ENCODE measurements at regions not wholly inside any gene's neighbourhood (a gene's known extent, or its start where the extent isn't known, plus 50 kb on each side); places are given as distances from the start of the nearest gene placed in this dataset.

GRCh38 chr3:103624271-103624670 is 1189.5 kb downstream of the ZPLD1 start:
- no peak for DNase-seq (ENCODE audit: low spot score)

GRCh38 chr3:103629391-103629790 is 1194.6 kb downstream of the ZPLD1 start:
- peak; percentile 4 for DNase-seq (ENCODE audit: low spot score)

GRCh38 chr3:103644450-103644849 is 1209.6 kb downstream of the ZPLD1 start:
- DNase-seq (ENCODE audit: low spot score): no peak

GRCh38 chr3:103653996-103654395 is 1219.2 kb downstream of the ZPLD1 start:
- no peak for DNase-seq (ENCODE audit: low spot score)

GRCh38 chr3:103657756-103658155 is 1222.9 kb downstream of the ZPLD1 start:
- no peak for DNase-seq (ENCODE audit: low spot score)

- DNase-seq (ENCODE audit: low spot score): no peak
Observed at GRCh38 chr3:103660810-103661209, 1226.0 kb downstream of the ZPLD1 start.

GRCh38 chr3:103662591-103662990 is 1227.8 kb downstream of the ZPLD1 start:
- DNase-seq (ENCODE audit: low spot score): no peak

GRCh38 chr3:103672346-103672745 is 1237.5 kb downstream of the ZPLD1 start:
- no peak for DNase-seq (ENCODE audit: low spot score)

GRCh38 chr3:103684904-103685303 is 1250.1 kb downstream of the ZPLD1 start:
- DNase-seq (ENCODE audit: low spot score): no peak

- DNase-seq (ENCODE audit: low spot score): no peak
Observed at GRCh38 chr3:103685939-103686338, 1251.1 kb downstream of the ZPLD1 start.

GRCh38 chr3:103690536-103690935 is 1255.7 kb downstream of the ZPLD1 start:
- no peak for DNase-seq (ENCODE audit: low spot score)

GRCh38 chr3:103693831-103694230 is 1259.0 kb downstream of the ZPLD1 start:
- no peak for DNase-seq (ENCODE audit: low spot score)

- DNase-seq (ENCODE audit: low spot score): no peak
Observed at GRCh38 chr3:103698646-103699045, 1263.8 kb downstream of the ZPLD1 start.

GRCh38 chr3:103699228-103699627 is 1264.4 kb downstream of the ZPLD1 start:
- no peak for DNase-seq (ENCODE audit: low spot score)

- DNase-seq (ENCODE audit: low spot score): no peak
Observed at GRCh38 chr3:103705641-103706040, 1270.8 kb downstream of the ZPLD1 start.

- DNase-seq (ENCODE audit: low spot score): no peak
Observed at GRCh38 chr3:103706671-103707070, 1271.9 kb downstream of the ZPLD1 start.

GRCh38 chr3:103711670-103712069 is 1276.9 kb downstream of the ZPLD1 start:
- DNase-seq (ENCODE audit: low spot score): no peak

- peak; percentile 86 for DNase-seq (ENCODE audit: low spot score)
Observed at GRCh38 chr3:103712320-103713008, 1277.6 kb downstream of the ZPLD1 start.

- DNase-seq (ENCODE audit: low spot score): no peak
Observed at GRCh38 chr3:103729547-103729946, 1294.7 kb downstream of the ZPLD1 start.

GRCh38 chr3:103730744-103731143 is 1295.9 kb downstream of the ZPLD1 start:
- DNase-seq (ENCODE audit: low spot score): no peak

- DNase-seq (ENCODE audit: low spot score): no peak
Observed at GRCh38 chr3:103752986-103753385, 1318.2 kb downstream of the ZPLD1 start.

GRCh38 chr3:103767635-103768034 is 1332.8 kb downstream of the ZPLD1 start:
- DNase-seq (ENCODE audit: low spot score): no peak

- DNase-seq (ENCODE audit: low spot score): no peak
Observed at GRCh38 chr3:103785017-103785416, 1350.2 kb downstream of the ZPLD1 start.

- no peak for DNase-seq (ENCODE audit: low spot score)
Observed at GRCh38 chr3:103785537-103785936, 1350.7 kb downstream of the ZPLD1 start.
